Mammary epithelial cell (primary cell): ENCODE measurements at regions not wholly inside any gene's neighbourhood (a gene's known extent, or its start where the extent isn't known, plus 50 kb on each side); places are given as distances from the start of the nearest gene placed in this dataset.

ENCODE experiments used
- EZH2 ChIP-seq: IDR thresholded peaks from 2 replicates; pipeline ENCODE4 v1.6.1; 2012; ENCODE audit warnings: low read length, inconsistent platforms, borderline replicate concordance
- TF ChIP-seq, protein P1 (sequence below), 2 donors: IDR thresholded peaks in 1 of 2; conservative IDR thresholded peaks in 1 of 2; 2 replicates each; pipeline ENCODE4 v1.5.1; 2011 to 2012; ENCODE audit warnings: inconsistent platforms in 2 of 2, low read length in 2 of 2, mild to moderate bottlenecking in 2 of 2, control low read depth in 1 of 2, low read depth in 1 of 2; ENCODE audit not compliant: insufficient read depth in 1 of 2; ENCODE audit errors: extremely low read depth in 1 of 2

DNA sequence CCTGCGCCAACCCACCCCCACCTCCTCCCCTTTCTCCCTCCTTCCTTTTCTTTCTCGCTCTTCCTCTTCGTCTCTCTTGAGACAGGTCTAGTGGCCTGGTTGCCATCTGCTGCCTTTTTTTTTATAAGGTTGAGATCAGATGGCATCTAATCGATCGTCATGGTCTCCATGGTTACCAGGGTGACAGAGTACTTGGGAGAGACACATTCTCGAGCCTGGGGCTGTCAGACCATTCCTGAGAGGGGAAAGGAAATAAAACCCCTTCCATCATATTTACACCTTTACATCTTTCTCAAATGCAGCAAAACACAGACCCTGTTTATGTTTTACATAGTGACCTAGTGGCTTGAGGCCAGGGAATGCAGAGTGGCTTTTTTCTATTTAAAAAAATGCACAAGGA lies 53.5 kb upstream of the SLC22A15 start:
- TF ChIP-seq, protein P1, sequence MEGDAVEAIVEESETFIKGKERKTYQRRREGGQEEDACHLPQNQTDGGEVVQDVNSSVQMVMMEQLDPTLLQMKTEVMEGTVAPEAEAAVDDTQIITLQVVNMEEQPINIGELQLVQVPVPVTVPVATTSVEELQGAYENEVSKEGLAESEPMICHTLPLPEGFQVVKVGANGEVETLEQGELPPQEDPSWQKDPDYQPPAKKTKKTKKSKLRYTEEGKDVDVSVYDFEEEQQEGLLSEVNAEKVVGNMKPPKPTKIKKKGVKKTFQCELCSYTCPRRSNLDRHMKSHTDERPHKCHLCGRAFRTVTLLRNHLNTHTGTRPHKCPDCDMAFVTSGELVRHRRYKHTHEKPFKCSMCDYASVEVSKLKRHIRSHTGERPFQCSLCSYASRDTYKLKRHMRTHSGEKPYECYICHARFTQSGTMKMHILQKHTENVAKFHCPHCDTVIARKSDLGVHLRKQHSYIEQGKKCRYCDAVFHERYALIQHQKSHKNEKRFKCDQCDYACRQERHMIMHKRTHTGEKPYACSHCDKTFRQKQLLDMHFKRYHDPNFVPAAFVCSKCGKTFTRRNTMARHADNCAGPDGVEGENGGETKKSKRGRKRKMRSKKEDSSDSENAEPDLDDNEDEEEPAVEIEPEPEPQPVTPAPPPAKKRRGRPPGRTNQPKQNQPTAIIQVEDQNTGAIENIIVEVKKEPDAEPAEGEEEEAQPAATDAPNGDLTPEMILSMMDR (conservative IDR thresholded peaks at IDR 0.05 in 1 of 2, IDR thresholded peaks at IDR 0.05 in 1 of 2; ENCODE audit: extremely low read depth in 1 of 2, insufficient read depth in 1 of 2, low read depth in 1 of 2, low read length in 2 of 2) = no peak
- TF ChIP-seq EZH2 = no peak
